ENCODE measurements at regions not wholly inside any gene's neighbourhood (a gene's known extent, or its start where the extent isn't known, plus 50 kb on each side); places are given as distances from the start of the nearest gene placed in this dataset.

- ATAC-seq = peak; percentile 44
- DNase-seq (ENCODE audit: low spot score) = no peak
- no peaks in the 10 kb centered on the region; the same call in 1 of the 2 replicates for H4K20me1 ChIP-seq (replicated peaks; ENCODE audit: insufficient read depth)
- H3K9me3 Mint-ChIP-seq = peaks cover 23% of the 10 kb centered on the region
- H3K27me3 Mint-ChIP-seq (ENCODE audit: insufficient read depth, low read depth, poor library complexity) = peaks cover 15% of the 10 kb centered on the region
- H3K36me3 Mint-ChIP-seq (ENCODE audit: low read depth) = peaks cover 38% of the 10 kb centered on the region
- H3K79me2 ChIP-seq (replicated peaks; ENCODE audit: insufficient read depth) = peaks cover 41% of the 10 kb centered on the region
- H3F3A ChIP-seq (replicated peaks; ENCODE audit: low read depth) = peaks cover 3% of the 10 kb centered on the region; the same call in 1 of the 2 replicates
- H3K4me3 ChIP-seq = peak overlapping the region; percentile 8; the same call in 1 of the 2 replicates
- H3K4me1 Mint-ChIP-seq = peaks cover 34% of the 10 kb centered on the region
- H3K36me3 ChIP-seq (ENCODE audit: insufficient read depth) = no peaks in the 10 kb centered on the region
- TF ChIP-seq CTCF (conservative IDR thresholded peaks at IDR 0.05; ENCODE audit: low read depth in 2 of 2) (no peak), EZH2phosphoT487 (IDR thresholded peaks at IDR 0.05; ENCODE audit: unreplicated experiment) (no peak), ZNF114 (CRISPR knock-in tag; IDR thresholded peaks at IDR 0.05) (no peak)
- peak overlapping the region; percentile 92 for H3K27ac Mint-ChIP-seq
- no peak overlapping the region; the same call in 1 of the 3 replicates for H3K4me3 Mint-ChIP-seq
- H2AFZ ChIP-seq = no peak overlapping the region
- peak overlapping the region; percentile 7; the same call in 1 of the 2 replicates for H3K4me2 ChIP-seq
- no peaks in the 10 kb centered on the region for H3K27me3 ChIP-seq (ENCODE audit: insufficient read depth)
- peak overlapping the region; percentile 97 for H3K27ac ChIP-seq (ENCODE audit: low read depth)
- H3K9me2 ChIP-seq (ENCODE audit: insufficient read depth) = 0 out of 2 replicates have a peak, but pooled peaks cover 5% of the 10 kb centered on the region
- H3K4me1 ChIP-seq (ENCODE audit: insufficient read depth) = peaks cover 40% of the 10 kb centered on the region
Measured at GRCh38 chr1:38424677-38425076, 378.1 kb upstream of the POU3F1 start.

GRCh38 chr1:38420666-38421065, 374.1 kb upstream of the POU3F1 start:
- no peaks in the 10 kb centered on the region for H4K20me1 ChIP-seq (replicated peaks; ENCODE audit: insufficient read depth)
- Mint-ChIP-seq H3K27ac (no peak overlapping the region), H3K4me1 (peaks cover 23% of the 10 kb centered on the region), H3K27me3 (ENCODE audit: insufficient read depth, low read depth, poor library complexity) (peaks cover 15% of the 10 kb centered on the region), H3K36me3 (ENCODE audit: low read depth) (peaks cover 45% of the 10 kb centered on the region), H3K4me3 (no peak overlapping the region), H3K9me3 (peaks cover 45% of the 10 kb centered on the region)
- ATAC-seq (no peak), DNase-seq (ENCODE audit: low spot score) (no peak)
- TF ChIP-seq JUNB (IDR thresholded peaks at IDR 0.05; ENCODE audit: unreplicated experiment) (no peak), EZH2phosphoT487 (IDR thresholded peaks at IDR 0.05; ENCODE audit: unreplicated experiment) (no peak), ETS1 (IDR thresholded peaks at IDR 0.05) (no peak), POLR2AphosphoS5 (IDR thresholded peaks at IDR 0.05; ENCODE audit: low read depth) (no peak)
- peaks cover 3% of the 10 kb centered on the region; the same call in 1 of the 2 replicates for H3K36me3 ChIP-seq (ENCODE audit: insufficient read depth)
- H3K4me3 ChIP-seq = no peak overlapping the region
- peaks cover 27% of the 10 kb centered on the region for H3K4me1 ChIP-seq (ENCODE audit: insufficient read depth)
- H3K27me3 ChIP-seq (ENCODE audit: insufficient read depth) = no peaks in the 10 kb centered on the region
- H3F3A ChIP-seq (replicated peaks; ENCODE audit: low read depth) = no peaks in the 10 kb centered on the region; the same call in 1 of the 2 replicates
- peaks cover 19% of the 10 kb centered on the region for H3K79me2 ChIP-seq (replicated peaks; ENCODE audit: insufficient read depth)
- H2AFZ ChIP-seq = no peak overlapping the region
- H3K9me2 ChIP-seq (ENCODE audit: insufficient read depth) = 0 out of 2 replicates have a peak, but pooled peaks cover 7% of the 10 kb centered on the region
- H3K4me2 ChIP-seq = no peak overlapping the region
- no peak overlapping the region for H3K27ac ChIP-seq (ENCODE audit: low read depth)

Measured in GM23338 (cell line).